GM18870 (cell line): ENCODE measurements at regions not wholly inside any gene's neighbourhood (a gene's known extent, or its start where the extent isn't known, plus 50 kb on each side); places are given as distances from the start of the nearest gene placed in this dataset.
"Not testable (repeated sequence)": the region's sequence is repeated elsewhere in the genome, so short reads cannot be mapped to it uniquely, and the experiment has no call there.

ENCODE experiments used
- ATAC-seq: cut with Tn5 transposase; IDR thresholded peaks from one replicate; pipeline ENCODE4 v1.9.1; 2021; ENCODE audit warnings: moderate library complexity; ENCODE audit not compliant: unreplicated experiment

- no peak for ATAC-seq
Observed at GRCh38 chr6:82573254-82573972, 209.8 kb downstream of the TPBG start.

- ATAC-seq: no peak
Observed at GRCh38 chr6:82576284-82576683, 212.7 kb downstream of the TPBG start.

GRCh38 chr6:82584194-82584695 is 220.6 kb downstream of the TPBG start:
- ATAC-seq: no peak

- no peak for ATAC-seq
Observed at GRCh38 chr6:82584856-82585255, 221.2 kb downstream of the TPBG start.

- ATAC-seq: no peak
Observed at GRCh38 chr6:82588020-82588419, 224.4 kb downstream of the TPBG start.

- no peak for ATAC-seq
Observed at GRCh38 chr6:82588859-82589412, 225.3 kb downstream of the TPBG start.

- ATAC-seq: peak; percentile 83
Observed at GRCh38 chr6:82589509-82590206, 226.0 kb downstream of the TPBG start.

GRCh38 chr6:82597201-82597600 is 233.6 kb downstream of the TPBG start:
- no peak for ATAC-seq

GRCh38 chr6:82602776-82603175 is 239.2 kb downstream of the TPBG start:
- no peak for ATAC-seq

GRCh38 chr6:82603871-82604270 is 240.3 kb downstream of the TPBG start:
- no peak for ATAC-seq

- ATAC-seq: no peak
Observed at GRCh38 chr6:82607998-82608725, 244.5 kb downstream of the TPBG start.

GRCh38 chr6:82608781-82609180 is 245.2 kb downstream of the TPBG start:
- no peak for ATAC-seq

GRCh38 chr6:82611751-82612150 is 248.1 kb downstream of the TPBG start:
- ATAC-seq: no peak

- no peak for ATAC-seq
Observed at GRCh38 chr6:82612475-82613039, 248.9 kb downstream of the TPBG start.

- no peak for ATAC-seq
Observed at GRCh38 chr6:82614518-82614917, 250.9 kb downstream of the TPBG start.

GRCh38 chr6:82616386-82617028 is 252.9 kb downstream of the TPBG start:
- ATAC-seq: no peak

- no peak for ATAC-seq
Observed at GRCh38 chr6:82617648-82618047, 254.0 kb downstream of the TPBG start.

- no peak for ATAC-seq
Observed at GRCh38 chr6:82619573-82619972, 256.0 kb downstream of the TPBG start.

- ATAC-seq: no peak
Observed at GRCh38 chr6:82622461-82622860, 258.8 kb downstream of the TPBG start.

- ATAC-seq: no peak
Observed at GRCh38 chr6:82624251-82624650, 260.6 kb downstream of the TPBG start.

- not testable (repeated sequence) for ATAC-seq
Observed at GRCh38 chr6:82626946-82627345, 263.3 kb downstream of the TPBG start.
